GM18951 (cell line): ENCODE measurements at regions not wholly inside any gene's neighbourhood (a gene's known extent, or its start where the extent isn't known, plus 50 kb on each side); places are given as distances from the start of the nearest gene placed in this dataset.

Experiments
- POLR2A ChIP-seq: IDR thresholded peaks from 4 replicates; pipeline ENCODE4 v1.6.1; 2011; ENCODE audit warnings: mild to moderate bottlenecking; ENCODE audit not compliant: insufficient read length, insufficient read depth; ENCODE audit errors: extremely low read depth
- in situ Hi-C: fragments of 300-500 bp; cut with MboI; formaldehyde crosslinking; loops from one replicate; pipeline ENCODE4 v1.12.0; 2022; ENCODE audit warnings: low sequenced_read_pairs, mixed read lengths, inconsistent platforms; ENCODE audit not compliant: unreplicated experiment

DNA sequence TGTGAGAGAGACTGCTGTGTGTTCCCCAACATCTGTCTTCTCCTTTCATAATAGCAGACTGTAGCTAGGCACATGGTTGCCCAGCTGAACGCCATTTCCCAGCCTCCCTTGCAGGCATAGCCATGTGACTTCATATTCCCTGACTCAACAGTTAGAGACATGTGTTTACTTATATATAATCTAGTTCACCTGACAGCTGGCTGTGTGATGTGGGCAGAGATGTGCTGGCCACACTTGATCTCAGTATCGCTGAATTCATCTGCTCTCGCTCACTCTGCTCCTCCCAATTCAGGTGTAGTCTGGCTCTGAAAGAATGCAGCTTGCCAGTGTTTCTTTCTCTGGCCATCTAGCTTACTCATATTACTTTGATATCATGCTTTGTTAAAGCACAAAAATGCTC is 52.3 kb upstream of the SEC11C start:
- in situ Hi-C loops: no loop called here
- TF ChIP-seq POLR2A: no peak
